HG02981 (cell line): ENCODE measurements at regions not wholly inside any gene's neighbourhood (a gene's known extent, or its start where the extent isn't known, plus 50 kb on each side); places are given as distances from the start of the nearest gene placed in this dataset.

Experiments used
- ATAC-seq: cut with Tn5 transposase; IDR thresholded peaks from one replicate; pipeline ENCODE4 v1.9.1; 2021; ENCODE audit warnings: mild to moderate bottlenecking, moderate library complexity; ENCODE audit not compliant: unreplicated experiment

- ATAC-seq = no peak
Observed at GRCh38 chr1:87941337-87941946, 612.8 kb downstream of the LMO4 start.

DNA sequence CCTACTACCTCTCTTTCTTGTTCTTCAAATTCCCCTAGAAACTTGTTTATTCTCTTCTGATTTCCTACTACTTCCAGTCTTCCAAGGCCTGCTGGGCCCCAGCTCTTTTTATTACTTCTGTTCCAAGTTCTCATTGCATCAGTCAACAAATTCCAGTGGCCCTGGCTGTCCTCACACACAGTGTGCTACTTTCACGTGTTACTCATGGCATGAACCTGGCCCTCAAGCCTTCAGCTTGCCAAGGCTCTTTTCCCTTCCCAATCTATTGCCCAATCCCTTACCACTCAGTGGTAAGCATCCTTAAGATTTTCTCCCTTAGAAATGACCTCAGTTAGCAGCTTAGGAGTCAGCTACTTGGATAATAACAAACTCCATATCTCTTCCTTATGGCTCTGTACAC is 613.5 kb downstream of the LMO4 start:
- ATAC-seq = no peak

GRCh38 chr1:87949711-87950110 is 621.0 kb downstream of the LMO4 start:
- no peak for ATAC-seq

GRCh38 chr1:87950369-87950768 is 621.7 kb downstream of the LMO4 start:
- no peak for ATAC-seq

DNA sequence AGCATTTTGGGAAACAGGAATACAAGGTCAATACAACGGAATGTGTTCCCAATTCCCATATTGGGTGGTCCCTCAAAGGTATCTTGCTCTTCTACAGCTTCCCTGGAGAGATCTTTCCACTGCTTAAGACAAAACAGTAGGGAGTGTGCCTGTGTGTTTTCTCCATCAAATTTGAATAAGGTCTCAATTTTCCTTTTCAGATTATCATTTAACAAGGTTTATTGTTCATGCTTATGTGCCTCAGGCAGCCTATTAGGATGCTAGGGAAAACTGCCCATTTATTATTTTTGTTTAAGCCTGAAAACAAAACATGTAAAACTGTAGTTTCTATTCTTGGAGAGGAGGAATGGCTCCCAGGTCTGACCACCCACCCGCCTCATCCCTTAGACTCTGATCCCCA is 622.7 kb downstream of the LMO4 start:
- ATAC-seq = no peak

DNA sequence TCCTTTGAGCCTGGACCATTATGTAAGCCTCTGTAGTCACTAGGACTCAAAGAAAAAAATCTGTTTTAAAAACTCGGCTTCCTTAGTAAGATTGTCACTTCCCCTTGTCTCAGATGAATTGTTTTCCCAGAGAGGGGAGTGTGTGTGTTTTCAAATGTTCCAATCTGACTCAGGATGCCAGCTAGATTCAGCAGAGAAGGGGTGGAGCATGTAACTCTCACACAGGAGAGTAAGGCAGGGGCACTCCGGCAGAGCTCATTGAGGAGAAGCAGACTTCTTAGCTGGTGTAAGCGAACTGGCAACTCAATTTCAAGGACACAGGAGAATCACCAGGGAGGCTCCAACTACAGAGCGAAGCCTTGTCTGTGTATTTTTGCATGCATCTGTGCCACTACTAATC is 623.2 kb downstream of the LMO4 start:
- no peak for ATAC-seq

GRCh38 chr1:87953121-87953520 is 624.4 kb downstream of the LMO4 start:
- no peak for ATAC-seq

- ATAC-seq = peak; percentile 82
Observed at GRCh38 chr1:87953732-87954344, 625.2 kb downstream of the LMO4 start.

DNA sequence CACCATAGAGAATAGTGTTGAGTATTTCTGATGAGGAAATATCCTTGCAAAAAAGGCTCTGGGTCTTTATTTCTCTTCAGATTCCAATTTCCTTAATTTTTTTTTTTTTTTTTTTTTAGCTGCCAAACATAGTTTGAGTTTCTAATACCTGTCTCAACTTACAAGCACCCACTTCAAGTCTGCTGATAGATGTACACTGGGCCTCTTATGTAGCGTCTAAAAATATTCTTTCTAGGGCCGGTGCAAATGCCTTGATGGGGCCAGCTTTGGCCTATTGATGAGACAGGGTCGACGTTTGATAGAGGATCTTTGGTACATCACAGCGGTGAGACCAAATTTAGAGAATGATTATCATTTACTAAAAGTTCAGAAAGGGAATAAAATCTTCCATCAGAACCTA is 626.4 kb downstream of the LMO4 start:
- ATAC-seq = no peak

GRCh38 chr1:87956072-87956471 is 627.4 kb downstream of the LMO4 start:
- ATAC-seq = no peak

DNA sequence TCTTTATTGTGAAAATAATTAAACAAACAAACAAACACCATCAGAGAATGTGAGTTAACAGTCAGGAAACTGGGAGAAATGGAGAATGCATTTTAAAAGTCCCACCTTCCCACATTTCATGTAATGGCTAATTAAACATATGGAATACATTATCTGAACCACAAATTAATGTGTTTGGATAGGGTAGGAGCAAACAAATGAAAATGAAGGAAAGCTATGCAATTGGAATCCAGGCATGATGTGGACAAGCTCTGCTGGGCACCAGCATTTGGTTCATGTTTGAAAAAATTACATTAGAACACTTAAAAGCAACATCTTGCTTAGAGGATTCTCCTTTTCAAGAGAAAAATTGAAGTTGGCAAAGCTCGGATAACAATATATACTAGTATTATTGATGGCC is 628.1 kb downstream of the LMO4 start:
- no peak for ATAC-seq

DNA sequence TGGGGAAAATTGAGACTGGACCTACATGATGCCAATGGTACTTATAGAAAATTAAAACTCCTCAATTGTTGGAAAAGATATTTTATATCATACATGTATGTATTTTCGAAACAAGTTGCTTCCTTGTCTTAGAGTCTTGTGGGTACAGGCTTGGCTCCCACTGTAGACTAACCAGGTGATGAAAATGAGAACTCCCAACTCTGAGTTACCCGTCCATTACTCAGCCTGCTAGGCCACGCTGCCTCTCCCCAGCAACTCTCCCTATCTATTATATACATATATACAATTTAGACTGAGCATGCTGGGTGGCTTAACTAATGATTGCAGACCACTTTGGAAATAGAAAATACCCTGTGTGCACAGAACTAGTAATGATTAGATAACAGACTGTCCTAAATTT is 628.7 kb downstream of the LMO4 start:
- ATAC-seq = no peak

GRCh38 chr1:87958201-87958600 is 629.5 kb downstream of the LMO4 start:
- no peak for ATAC-seq

DNA sequence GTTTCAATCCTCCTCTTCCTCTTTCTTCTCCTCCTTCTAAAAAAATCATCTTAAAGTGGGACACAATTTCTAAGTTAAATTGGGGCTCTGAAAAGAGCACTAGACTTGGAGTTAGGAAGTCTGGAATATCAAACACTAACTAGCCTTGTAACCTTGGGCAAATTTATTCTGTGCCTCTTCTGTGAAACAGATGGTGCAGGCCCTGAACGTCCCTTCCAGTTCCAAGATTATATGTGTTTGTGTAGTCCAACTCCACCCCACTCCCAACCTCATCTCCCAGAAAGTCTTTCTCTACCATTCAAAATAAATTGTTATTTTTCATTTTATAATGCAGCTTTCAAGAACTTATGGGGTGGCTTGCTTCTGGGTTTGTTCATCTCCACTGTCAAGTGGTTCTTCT is 630.0 kb downstream of the LMO4 start:
- no peak for ATAC-seq

DNA sequence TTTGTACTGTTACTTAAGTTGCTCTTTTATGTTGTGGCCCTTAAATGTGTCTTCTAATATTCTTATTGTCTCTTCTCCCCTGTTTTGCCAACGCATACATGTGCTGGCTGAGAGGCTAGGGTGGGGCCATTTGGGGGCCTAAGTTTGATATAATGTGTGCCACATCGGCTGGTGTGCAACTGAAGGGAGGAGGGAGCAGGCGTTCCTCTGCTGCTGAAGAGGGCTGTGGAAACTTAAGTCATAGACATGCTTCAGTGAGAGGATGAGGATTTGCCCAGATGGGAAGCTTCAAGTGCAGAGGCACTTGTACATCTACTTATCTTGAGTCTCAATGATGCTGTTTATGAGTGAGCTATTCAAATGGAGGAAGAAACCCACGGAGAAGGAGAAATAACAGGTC is 630.6 kb downstream of the LMO4 start:
- no peak for ATAC-seq

GRCh38 chr1:87961992-87962391 is 633.3 kb downstream of the LMO4 start:
- no peak for ATAC-seq

DNA sequence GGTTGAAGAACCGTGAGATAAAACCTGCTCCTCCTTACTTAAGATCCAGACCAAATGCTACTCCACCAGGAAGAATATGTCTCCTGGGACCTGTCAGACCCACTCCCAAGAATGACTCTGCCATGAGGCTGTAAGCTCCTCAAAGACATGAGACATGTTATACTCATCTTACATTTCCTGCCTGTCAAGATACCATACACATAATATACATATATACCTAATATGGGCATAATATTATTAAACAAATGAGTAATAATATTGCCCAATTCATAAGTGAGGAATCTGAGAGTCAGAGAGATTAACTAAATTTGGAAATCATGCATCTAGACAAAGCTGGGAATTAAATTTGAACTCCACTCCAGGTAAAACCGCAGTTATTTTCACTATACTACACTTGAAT is 634.9 kb downstream of the LMO4 start:
- no peak for ATAC-seq

GRCh38 chr1:87965193-87965592 is 636.5 kb downstream of the LMO4 start:
- ATAC-seq = no peak

DNA sequence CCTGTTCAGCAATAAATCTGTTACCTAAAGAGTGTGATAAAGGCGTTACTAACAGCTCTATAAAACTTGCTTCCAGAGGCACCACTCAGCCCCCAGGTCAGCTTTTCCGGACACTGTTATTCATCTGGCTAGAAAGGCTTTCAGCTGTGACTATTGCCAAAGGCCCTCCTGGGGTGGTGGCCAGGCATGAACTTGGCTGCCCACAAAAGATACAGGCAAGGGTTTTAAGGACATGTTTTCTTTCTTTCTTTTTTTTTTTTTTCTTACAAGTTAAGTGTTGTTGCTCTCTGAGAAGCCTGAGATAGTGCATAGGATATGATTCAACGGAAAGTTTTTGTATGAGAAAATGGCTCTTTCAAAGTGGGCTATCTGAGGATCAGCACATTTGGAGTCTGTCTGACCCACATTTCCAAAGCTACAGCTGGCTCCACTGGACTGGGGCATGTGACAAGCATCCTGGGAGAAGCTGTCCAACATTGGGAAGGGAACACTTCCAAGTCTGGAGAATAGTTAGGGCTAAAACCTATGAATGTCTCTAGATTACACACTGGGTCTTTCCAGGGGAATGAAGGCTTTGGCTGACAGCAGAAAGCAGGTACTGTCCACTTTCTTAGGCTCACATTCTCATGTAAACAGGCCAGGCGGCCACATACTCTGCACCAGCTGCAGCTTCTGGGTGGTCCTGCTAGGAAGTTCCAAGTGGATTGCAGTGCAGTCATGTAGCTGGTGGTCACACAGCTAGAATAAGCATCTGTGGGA is 639.7 kb downstream of the LMO4 start:
- ATAC-seq = no peak

- no peak for ATAC-seq
Observed at GRCh38 chr1:87969040-87969439, 640.4 kb downstream of the LMO4 start.

DNA sequence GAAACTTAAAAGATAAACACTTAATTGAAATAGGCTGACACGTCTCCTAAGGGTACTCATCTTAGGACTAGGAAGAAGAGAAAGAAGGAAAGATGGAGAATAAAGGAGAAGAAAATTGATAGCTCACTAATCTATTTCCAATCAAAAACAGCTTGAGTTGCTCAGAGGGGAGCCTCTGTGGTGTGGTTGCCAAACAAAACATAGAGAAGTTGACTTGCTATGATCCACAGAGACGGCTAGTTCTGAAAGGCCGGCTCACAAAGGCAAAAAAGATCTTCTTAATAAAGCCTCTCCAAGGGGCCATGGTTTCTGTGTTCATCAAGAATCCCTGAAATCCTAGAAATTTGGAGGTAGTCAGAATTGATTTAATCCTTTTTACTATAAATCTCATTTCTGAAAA is 644.1 kb downstream of the LMO4 start:
- ATAC-seq = no peak

DNA sequence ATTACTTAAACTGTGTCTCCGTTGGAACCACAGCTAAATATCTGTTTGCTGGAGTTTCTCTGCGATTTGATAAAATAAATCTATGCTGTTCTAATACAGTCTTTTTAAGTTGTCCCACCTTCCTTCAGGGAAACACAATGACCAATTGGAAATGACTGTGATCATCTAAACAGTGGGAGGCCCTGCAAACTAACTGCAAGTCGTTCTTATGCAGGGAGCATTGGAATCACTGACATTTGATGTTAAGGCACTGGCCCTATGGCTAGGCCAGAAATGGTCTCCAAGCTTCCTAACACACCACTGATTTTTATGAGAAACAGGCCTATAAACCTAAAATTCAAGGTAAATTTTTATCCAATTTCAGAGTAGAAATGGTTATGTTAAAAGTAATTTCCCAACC is 645.2 kb downstream of the LMO4 start:
- no peak for ATAC-seq
